H1 (cell line): ENCODE measurements at regions not wholly inside any gene's neighbourhood (a gene's known extent, or its start where the extent isn't known, plus 50 kb on each side); places are given as distances from the start of the nearest gene placed in this dataset.

ENCODE experiments used
- CTCF ChIA-PET: fragments of 300-600 bp; sonication (Branson Sonifier 250); formaldehyde crosslinking; loops from one replicate; lab custom pipeline; 2021; ENCODE audit not compliant: partially characterized antibody; lab: Charles Lee
- POLR2A ChIA-PET: fragments of 300-600 bp; sonication (Branson Sonifier 250); formaldehyde crosslinking; loops from one replicate; lab custom pipeline; 2021; ENCODE audit warnings: inconsistent platforms; ENCODE audit not compliant: partially characterized antibody; lab: Charles Lee
- DNase-seq, 2 experiments: peaks; one replicate each; pipeline versions ENCODE4 v3.0.0 to v3.0.0-alpha.2; 2010 to 2022; ENCODE audit warnings: low spot score in 2 of 2, low read depth in 1 of 2, mixed read lengths in 1 of 2
- FAIRE-seq: peaks from 2 replicates; lab custom pipeline; 2011; peaks lifted over from hg19 to GRCh38; lab: Jason Lieb, UNC
- H2AFZ ChIP-seq: 2 replicates; pipeline ENCODE4 v1.8.1; 2012; ENCODE audit warnings: low read length, inconsistent platforms
- H2AK5ac ChIP-seq: 2 replicates; pipeline ENCODE4 v1.6.1; 2013; ENCODE audit warnings: low read depth, low read length
- H2BK120ac ChIP-seq: replicated peaks from 2 replicates; pipeline ENCODE3; 2013; ENCODE audit warnings: low read depth, low read length, inconsistent platforms
- H2BK12ac ChIP-seq: 2 replicates; pipeline ENCODE4 v1.6.1; 2013; ENCODE audit warnings: low read depth, low read length
- H2BK15ac ChIP-seq: 2 replicates; pipeline ENCODE4 v1.6.1; 2013; ENCODE audit warnings: low read length
- H2BK20ac ChIP-seq: 2 replicates; pipeline ENCODE4 v1.6.1; 2013; ENCODE audit warnings: low read length
- H2BK5ac ChIP-seq: 2 replicates; pipeline ENCODE4 v1.6.1; 2013; ENCODE audit warnings: low read depth, low read length
- H3K14ac ChIP-seq: 2 replicates; pipeline ENCODE4 v1.6.1; 2013; ENCODE audit warnings: inconsistent platforms; ENCODE audit not compliant: insufficient read length
- H3K18ac ChIP-seq: 2 replicates; pipeline ENCODE4 v1.6.1; 2013; ENCODE audit warnings: low read length; ENCODE audit errors: extremely low read depth
- H3K23ac ChIP-seq: 2 replicates; pipeline ENCODE4 v1.6.1; 2013; ENCODE audit warnings: inconsistent platforms; ENCODE audit not compliant: insufficient read length
- H3K23me2 ChIP-seq: 2 replicates; pipeline ENCODE4 v1.6.1; 2013; ENCODE audit warnings: low read depth, low read length
- H3K27ac ChIP-seq: 2 replicates; pipeline ENCODE4 v1.6.1; 2011; ENCODE audit warnings: low read depth, low read length, inconsistent platforms
- H3K27me3 ChIP-seq, 4 experiments: replicated peaks in 1 of 4; 1 replicate in 1 of 4; 2 replicates in 3 of 4; pipeline versions ENCODE4 v1.6.1 to v1.8.1; 2011 to 2013; ENCODE audit warnings: low read length in 3 of 4, mild to moderate bottlenecking in 3 of 4, inconsistent platforms in 2 of 4, mixed read lengths in 2 of 4, moderate library complexity in 1 of 4; ENCODE audit not compliant: control insufficient read depth in 3 of 4, insufficient read depth in 3 of 4; ENCODE audit errors: extremely low read depth in 1 of 4
- H3K36me3 ChIP-seq, 4 experiments: 2 replicates each; pipeline versions ENCODE4 v1.6.1 to v1.8.1; 2011 to 2013; ENCODE audit warnings: mild to moderate bottlenecking in 4 of 4, low read length in 3 of 4, moderate library complexity in 2 of 4, control low read depth in 1 of 4, inconsistent platforms in 1 of 4; ENCODE audit not compliant: insufficient read depth in 4 of 4, control insufficient read depth in 2 of 4
- H3K4ac ChIP-seq: replicated peaks from 2 replicates; pipeline ENCODE3; 2013; ENCODE audit warnings: low read length, low read depth, mixed read lengths, inconsistent platforms; ENCODE audit not compliant: insufficient read length
- H3K4me1 ChIP-seq, 4 experiments: replicated peaks in 1 of 4; 1 replicate in 1 of 4; 2 replicates in 3 of 4; pipeline versions ENCODE4 v1.6.1 to v1.8.1; 2011 to 2013; ENCODE audit warnings: low read length in 3 of 4, inconsistent platforms in 2 of 4, mixed read lengths in 1 of 4; ENCODE audit not compliant: insufficient read depth in 4 of 4, control insufficient read depth in 3 of 4
- H3K4me2 ChIP-seq, 2 experiments: 2 replicates each; pipeline versions ENCODE4 v1.6.1 to v1.8.1; 2011 to 2013; ENCODE audit warnings: low read depth in 2 of 2, low read length in 2 of 2, control low read depth in 1 of 2, inconsistent platforms in 1 of 2, mild to moderate bottlenecking in 1 of 2; ENCODE audit not compliant: insufficient read depth in 1 of 2
- H3K4me3 ChIP-seq, 4 experiments: fragments of 200-600, 300-600 bp in 1 of 4; sonication (generic), shearing (Covaris generic), sonication (Bioruptor Twin) in 1 of 4; 2 replicates each; pipeline versions ENCODE4 v1.5.1 to v1.8.1; 2011 to 2016; ENCODE audit warnings: low read length in 4 of 4, low read depth in 3 of 4, control low read depth in 2 of 4, inconsistent platforms in 2 of 4, mild to moderate bottlenecking in 2 of 4, mixed read lengths in 1 of 4, moderate library complexity in 1 of 4; ENCODE audit not compliant: insufficient read depth in 2 of 4; ENCODE audit errors: extremely low read depth in 1 of 4
- H3K56ac ChIP-seq: replicated peaks from 2 replicates; pipeline ENCODE3; 2013; ENCODE audit warnings: low read depth, mild to moderate bottlenecking, mixed read lengths, low read length, inconsistent platforms; ENCODE audit not compliant: insufficient read length
- H3K79me1 ChIP-seq: 2 replicates; pipeline ENCODE4 v1.6.1; 2013; ENCODE audit warnings: low read depth, low read length, control low read depth
- H3K79me2 ChIP-seq, 2 experiments: 2 replicates each; pipeline versions ENCODE4 v1.6.1 to v1.8.1; 2012 to 2013; ENCODE audit warnings: low read length in 2 of 2, mild to moderate bottlenecking in 2 of 2, inconsistent platforms in 1 of 2; ENCODE audit not compliant: insufficient read depth in 2 of 2, control insufficient read depth in 1 of 2
- H3K9ac ChIP-seq, 4 experiments: replicated peaks in 1 of 4; 1 replicate in 1 of 4; 2 replicates in 3 of 4; pipeline versions ENCODE4 v1.6.1 to v1.8.1; 2011 to 2013; ENCODE audit warnings: low read depth in 3 of 4, low read length in 3 of 4, control low read depth in 2 of 4, mild to moderate bottlenecking in 2 of 4, moderate library complexity in 2 of 4, inconsistent platforms in 1 of 4; ENCODE audit errors: extremely low read depth in 1 of 4
- H3K9me3 ChIP-seq, 2 experiments: 2 replicates each; pipeline versions ENCODE4 v1.6.1 to v1.8.1; 2012 to 2013; ENCODE audit warnings: mild to moderate bottlenecking in 2 of 2, moderate library complexity in 2 of 2, control low read depth in 1 of 2, inconsistent platforms in 1 of 2, low read depth in 1 of 2, low read length in 1 of 2, mixed read lengths in 1 of 2; ENCODE audit not compliant: insufficient read depth in 2 of 2
- H4K20me1 ChIP-seq, 2 experiments: replicated peaks in 1 of 2; 2 replicates each; pipeline versions ENCODE3 to v1.8.1; 2011 to 2013; ENCODE audit warnings: inconsistent platforms in 2 of 2, low read length in 2 of 2, mild to moderate bottlenecking in 1 of 2; ENCODE audit not compliant: insufficient read depth in 2 of 2, control insufficient read depth in 1 of 2
- H4K5ac ChIP-seq: 2 replicates; pipeline ENCODE4 v1.6.1; 2013; ENCODE audit warnings: low read length, low read depth, mixed read lengths, inconsistent platforms; ENCODE audit not compliant: insufficient read length
- H4K8ac ChIP-seq: 2 replicates; pipeline ENCODE4 v1.8.0; 2013; ENCODE audit warnings: mild to moderate bottlenecking, moderate library complexity, low read length, inconsistent platforms; ENCODE audit not compliant: insufficient read depth; ENCODE audit errors: extremely low read depth
- H4K91ac ChIP-seq: replicated peaks from 2 replicates; pipeline ENCODE3; 2013; ENCODE audit warnings: low read length, mixed read lengths, inconsistent platforms; ENCODE audit not compliant: insufficient read length
- CTBP2 ChIP-seq: IDR thresholded peaks from 2 replicates; pipeline ENCODE4 v1.7.0; 2011; ENCODE audit warnings: borderline replicate concordance, mild to moderate bottlenecking, moderate library complexity, mixed read lengths, low read length; ENCODE audit not compliant: insufficient read depth, insufficient read length
- SP1 ChIP-seq: IDR thresholded peaks from 2 replicates; pipeline ENCODE4 v1.6.1; 2011; ENCODE audit warnings: low read depth, low read length
- TCF12 ChIP-seq: IDR thresholded peaks from 2 replicates; pipeline ENCODE4 v1.6.1; 2011; ENCODE audit warnings: low read depth, mild to moderate bottlenecking, low read length
- TEAD4 ChIP-seq: IDR thresholded peaks from 2 replicates; pipeline ENCODE4 v1.6.1; 2012; ENCODE audit warnings: low read depth, low read length, inconsistent platforms, mixed read lengths
- WGBS, 2 experiments: shearing (Covaris generic) in 1 of 2; methylation state at CpG; one replicate each; pipeline versions ENCODE4 v1.1.6 to v1.1.7; 2013 to 2015; ENCODE audit warnings: low lambda C conversion rate in 2 of 2, mixed read lengths in 2 of 2, inconsistent platforms in 1 of 2, low coverage in 1 of 2, missing lambda C conversion rate in 1 of 2; ENCODE audit not compliant: insufficient replicate concordance in 2 of 2, insufficient coverage in 1 of 2, insufficient read length in 1 of 2; ENCODE audit errors: extremely low coverage in 1 of 2, missing lambda C conversion rate in 1 of 2; 5-methylcytosine and 5-hydroxymethylcytosine counted together

DNA sequence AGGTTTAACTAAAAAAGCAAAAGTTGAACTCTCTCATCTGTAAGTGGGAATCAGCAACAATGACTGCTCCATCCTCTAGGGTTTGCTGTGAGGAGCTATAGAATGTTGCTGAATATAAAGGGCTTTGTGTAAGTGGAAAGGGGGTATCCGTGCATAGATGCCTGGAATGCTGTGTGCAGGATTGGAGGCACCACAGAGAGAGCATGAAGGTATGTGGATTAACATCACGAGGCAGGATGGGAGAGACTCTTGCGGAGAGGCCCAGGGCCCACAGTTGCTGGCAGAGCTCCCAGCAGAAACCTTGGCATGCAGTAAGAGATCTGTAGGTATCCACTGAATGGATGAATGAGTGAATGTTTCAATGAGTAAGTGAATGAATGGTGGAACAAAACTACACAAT is 298.7 kb upstream of the DDI1 start:
- no peak for TF ChIP-seq TCF12
- TF ChIP-seq TEAD4 = 0 out of 2 replicates have a peak, but pooled peaks have one; percentile 30
- no peak for TF ChIP-seq SP1
- no peak for TF ChIP-seq CTBP2
- Histone ChIP-seq H3K56ac (no peak overlapping the region), H3K79me1 (no peaks in the 10 kb centered on the region), H4K91ac (no peak overlapping the region), H3K9me3 (no peaks in the 10 kb centered on the region), H3K4me3 (no peak overlapping the region), H3K4me1 (peaks cover 0 to 6% (median 4%) of the 10 kb centered on the region in 4 experiments; a peak in 4 of 7 replicates), H4K20me1 (no peaks in the 10 kb centered on the region), H3K27ac (no peak overlapping the region), H2BK5ac (no peak overlapping the region), H3K36me3 (no peaks in the 10 kb centered on the region), H3K14ac (no peak overlapping the region), H2BK20ac (no peak overlapping the region), H4K5ac (no peak overlapping the region), H2AK5ac (no peak overlapping the region), H3K4ac (no peak overlapping the region), H4K8ac (no peak overlapping the region), H2AFZ (peak overlapping the region; percentile 81; the same call in 1 of the 2 replicates), H3K18ac (no peak overlapping the region), H3K79me2 (no peaks in the 10 kb centered on the region), H2BK120ac (no peak overlapping the region), H2BK15ac (peak overlapping the region; percentile 36; the same call in 1 of the 2 replicates), H3K4me2 (no peak overlapping the region), H3K23ac (no peak overlapping the region), H3K23me2 (no peaks in the 10 kb centered on the region), H3K27me3 (no peaks in the 10 kb centered on the region), H3K9ac (no peak overlapping the region), H2BK12ac (no peak overlapping the region)
- DNase-seq = no peak
- 68% methylated on average over 3 of the region's 3 CpGs; no CpG with 5 or more reads in 1 of the 2 experiments for WGBS, 2 experiments
- ChIA-PET POLR2A (interaction anchor here (1.0 to 2.1 kb wide), 3 partner anchors 16 to 56 kb away, joined by 3 to 7 read pairs (median 4); no protein-coding TSS in a partner anchor), CTCF (interaction anchor here (0.9 to 1.4 kb wide), 3 partner anchors 32 to 153 kb away, joined by 3 to 10 read pairs (median 4); no protein-coding TSS in a partner anchor)
- no peak for FAIRE-seq
